ENCODE measurements at regions not wholly inside any gene's neighbourhood (a gene's known extent, or its start where the extent isn't known, plus 50 kb on each side); places are given as distances from the start of the nearest gene placed in this dataset.

DNA sequence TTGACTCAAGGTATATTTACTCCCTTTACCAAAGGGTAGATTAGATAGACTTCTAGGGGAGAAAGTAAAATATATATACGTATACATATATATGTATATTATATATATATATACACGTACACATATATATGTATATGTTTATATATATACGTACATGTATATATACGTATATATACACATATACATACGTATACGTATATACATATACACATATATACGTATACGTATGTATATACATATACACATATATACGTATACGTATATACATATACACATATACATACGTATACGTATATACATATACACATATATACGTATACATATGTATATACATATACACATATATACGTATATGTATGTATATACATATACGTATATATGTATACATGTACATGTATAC, 430.5 kb upstream of the ANO3 start:
- no peak for TF ChIP-seq CTCF (IDR thresholded peaks at IDR 0.05)
- TF ChIP-seq POLR2A (IDR thresholded peaks at IDR 0.05) = no peak
- TF ChIP-seq POLR2AphosphoS5 (IDR thresholded peaks at IDR 0.05; ENCODE audit: insufficient read depth in 1 of 2, low read depth in 1 of 2) = no peak

Measured in vagina (tissue), 2 donors.